ENCODE measurements at regions not wholly inside any gene's neighbourhood (a gene's known extent, or its start where the extent isn't known, plus 50 kb on each side); places are given as distances from the start of the nearest gene placed in this dataset.

GRCh38 chr13:50729177-50729576 is 114.3 kb downstream of the DLEU7 start:
- no peak for TF ChIP-seq CTCF (conservative IDR thresholded peaks at IDR 0.05)
- no peak overlapping the region for H3K27ac ChIP-seq

GRCh38 chr13:50730496-50731351 is 112.8 kb downstream of the DLEU7 start:
- H3K27ac ChIP-seq, result no peak overlapping the region
- TF ChIP-seq CTCF (conservative IDR thresholded peaks at IDR 0.05), result no peak

DNA sequence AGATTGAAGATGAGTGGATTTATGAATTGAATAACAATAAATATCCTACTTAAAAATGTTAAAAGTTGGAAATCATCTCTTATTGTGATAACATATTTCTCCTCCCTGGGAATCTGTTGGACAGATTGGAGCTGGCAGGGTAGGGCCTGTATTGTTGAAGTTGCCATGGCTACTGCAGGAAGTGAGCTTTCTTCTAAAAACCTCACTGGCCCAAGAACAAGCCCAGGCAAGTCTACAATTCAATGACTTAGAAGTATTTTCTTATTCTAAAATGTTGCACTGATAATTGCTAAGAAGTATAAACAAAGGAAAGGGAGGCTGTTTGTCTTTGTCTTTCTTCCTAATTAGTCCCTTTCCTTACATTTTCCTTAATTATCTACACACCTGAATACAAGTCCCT is 112.1 kb downstream of the DLEU7 start:
- TF ChIP-seq CTCF (conservative IDR thresholded peaks at IDR 0.05), result no peak
- H3K27ac ChIP-seq, result no peak overlapping the region

GRCh38 chr13:50732712-50733111 is 110.8 kb downstream of the DLEU7 start:
- no peak for TF ChIP-seq CTCF (conservative IDR thresholded peaks at IDR 0.05)
- no peak overlapping the region for H3K27ac ChIP-seq

DNA sequence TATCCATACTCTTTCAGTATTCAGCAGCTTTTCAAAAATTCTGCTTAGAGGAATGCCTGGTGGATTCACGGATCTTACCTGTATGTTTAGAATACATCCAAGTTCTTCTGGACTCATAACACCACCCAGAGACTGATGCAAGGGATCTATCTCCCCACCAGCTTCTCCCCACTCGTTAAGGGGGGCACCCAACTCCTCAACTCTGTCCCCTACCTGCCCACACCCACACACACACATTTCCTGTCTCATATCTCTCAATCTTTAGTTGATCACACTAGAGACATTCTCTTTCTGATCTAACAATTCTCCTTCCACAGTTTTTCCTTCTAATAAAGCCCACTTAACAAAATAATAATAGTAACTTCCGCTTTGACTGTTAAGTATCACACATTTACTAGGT is 110.1 kb downstream of the DLEU7 start:
- TF ChIP-seq CTCF (conservative IDR thresholded peaks at IDR 0.05), result no peak
- no peak overlapping the region for H3K27ac ChIP-seq

- TF ChIP-seq CTCF (conservative IDR thresholded peaks at IDR 0.05), result no peak
- no peak overlapping the region for H3K27ac ChIP-seq
Observed at GRCh38 chr13:50735071-50735470, 108.4 kb downstream of the DLEU7 start.

- TF ChIP-seq CTCF (conservative IDR thresholded peaks at IDR 0.05), result no peak
Observed at GRCh38 chr13:50740052-50740741, 103.3 kb downstream of the DLEU7 start.

More at GRCh38 chr13:50740052-50740741, 103.3 kb downstream of the DLEU7 start:
- no peak overlapping the region for H3K27ac ChIP-seq
